ENCODE measurements at regions not wholly inside any gene's neighbourhood (a gene's known extent, or its start where the extent isn't known, plus 50 kb on each side); places are given as distances from the start of the nearest gene placed in this dataset.

DNA sequence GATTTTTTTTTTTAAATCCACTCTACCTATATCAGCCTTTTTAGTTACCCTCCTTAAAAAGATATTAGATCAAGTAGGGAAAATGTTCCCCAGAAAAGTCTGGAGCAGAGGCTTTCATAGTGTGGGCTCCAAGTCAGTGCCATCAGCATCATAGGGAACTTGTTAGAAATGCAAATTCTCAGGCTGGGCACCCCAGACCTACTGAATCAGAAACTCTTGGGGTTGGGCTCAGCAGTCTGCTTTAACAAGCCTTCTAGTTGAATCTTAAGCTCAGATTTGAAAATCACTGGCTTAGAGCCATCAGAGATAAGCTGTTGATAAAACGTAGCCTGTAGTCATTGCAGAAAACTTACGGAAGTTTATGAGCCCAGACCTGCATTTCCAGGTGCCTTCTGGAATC is 140.1 kb downstream of the TMEM38B start:
- no peak for TF ChIP-seq POLR2AphosphoS5 (IDR thresholded peaks at IDR 0.05)
- TF ChIP-seq, protein P1, sequence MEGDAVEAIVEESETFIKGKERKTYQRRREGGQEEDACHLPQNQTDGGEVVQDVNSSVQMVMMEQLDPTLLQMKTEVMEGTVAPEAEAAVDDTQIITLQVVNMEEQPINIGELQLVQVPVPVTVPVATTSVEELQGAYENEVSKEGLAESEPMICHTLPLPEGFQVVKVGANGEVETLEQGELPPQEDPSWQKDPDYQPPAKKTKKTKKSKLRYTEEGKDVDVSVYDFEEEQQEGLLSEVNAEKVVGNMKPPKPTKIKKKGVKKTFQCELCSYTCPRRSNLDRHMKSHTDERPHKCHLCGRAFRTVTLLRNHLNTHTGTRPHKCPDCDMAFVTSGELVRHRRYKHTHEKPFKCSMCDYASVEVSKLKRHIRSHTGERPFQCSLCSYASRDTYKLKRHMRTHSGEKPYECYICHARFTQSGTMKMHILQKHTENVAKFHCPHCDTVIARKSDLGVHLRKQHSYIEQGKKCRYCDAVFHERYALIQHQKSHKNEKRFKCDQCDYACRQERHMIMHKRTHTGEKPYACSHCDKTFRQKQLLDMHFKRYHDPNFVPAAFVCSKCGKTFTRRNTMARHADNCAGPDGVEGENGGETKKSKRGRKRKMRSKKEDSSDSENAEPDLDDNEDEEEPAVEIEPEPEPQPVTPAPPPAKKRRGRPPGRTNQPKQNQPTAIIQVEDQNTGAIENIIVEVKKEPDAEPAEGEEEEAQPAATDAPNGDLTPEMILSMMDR (IDR thresholded peaks at IDR 0.05) = no peak
